HEK293T (cell line): ENCODE measurements at regions not wholly inside any gene's neighbourhood (a gene's known extent, or its start where the extent isn't known, plus 50 kb on each side); places are given as distances from the start of the nearest gene placed in this dataset.

Experiments used
- ARNT ChIP-seq: fragments of 450-650 bp; IDR thresholded peaks from 2 replicates; pipeline ENCODE4 v1.6.1; 2017; ENCODE audit warnings: mild to moderate bottlenecking
- BHLHE40 ChIP-seq: fragments of 450-650 bp; IDR thresholded peaks from 2 replicates; pipeline ENCODE4 v1.6.1; 2016; ENCODE audit warnings: mild to moderate bottlenecking, moderate library complexity, borderline replicate concordance
- CTBP1 ChIP-seq: fragments of 450-650 bp; IDR thresholded peaks from 2 replicates; pipeline ENCODE4 v1.6.1; 2016; ENCODE audit warnings: borderline replicate concordance
- ELF4 ChIP-seq: fragments of 450-650 bp; IDR thresholded peaks from 2 replicates; pipeline ENCODE4 v1.6.1; 2017; ENCODE audit warnings: antibody characterized with exemption
- FOXA1 ChIP-seq: fragments of 450-650 bp; IDR thresholded peaks from 2 replicates; pipeline ENCODE4 v1.6.1; 2016; ENCODE audit warnings: mild to moderate bottlenecking
- FOXK2 ChIP-seq: fragments of 450-650 bp; IDR thresholded peaks from 2 replicates; pipeline ENCODE4 v1.6.1; 2016; ENCODE audit warnings: mild to moderate bottlenecking
- FOXM1 ChIP-seq: fragments of 450-650 bp; IDR thresholded peaks from 2 replicates; pipeline ENCODE4 v1.6.1; 2017; ENCODE audit warnings: mild to moderate bottlenecking, borderline replicate concordance
- NFRKB ChIP-seq: fragments of 450-650 bp; IDR thresholded peaks from 2 replicates; pipeline ENCODE4 v1.6.1; 2016; ENCODE audit warnings: mild to moderate bottlenecking, moderate library complexity
- SP1 ChIP-seq: fragments of 450-650 bp; IDR thresholded peaks from 2 replicates; pipeline ENCODE4 v1.6.1; 2017
- SUZ12 ChIP-seq: fragments of 450-650 bp; IDR thresholded peaks from 2 replicates; pipeline ENCODE4 v1.6.1; 2016; ENCODE audit warnings: mild to moderate bottlenecking
- TARDBP ChIP-seq: fragments of 450-650 bp; IDR thresholded peaks from 2 replicates; pipeline ENCODE4 v1.6.1; 2016
- ZNF384 ChIP-seq: fragments of 450-650 bp; IDR thresholded peaks from 2 replicates; pipeline ENCODE4 v1.6.1; 2016
- TF ChIP-seq, protein P1 (sequence below): fragments of 450-650 bp; IDR thresholded peaks from 2 replicates; pipeline ENCODE4 v1.6.1; 2016

DNA sequence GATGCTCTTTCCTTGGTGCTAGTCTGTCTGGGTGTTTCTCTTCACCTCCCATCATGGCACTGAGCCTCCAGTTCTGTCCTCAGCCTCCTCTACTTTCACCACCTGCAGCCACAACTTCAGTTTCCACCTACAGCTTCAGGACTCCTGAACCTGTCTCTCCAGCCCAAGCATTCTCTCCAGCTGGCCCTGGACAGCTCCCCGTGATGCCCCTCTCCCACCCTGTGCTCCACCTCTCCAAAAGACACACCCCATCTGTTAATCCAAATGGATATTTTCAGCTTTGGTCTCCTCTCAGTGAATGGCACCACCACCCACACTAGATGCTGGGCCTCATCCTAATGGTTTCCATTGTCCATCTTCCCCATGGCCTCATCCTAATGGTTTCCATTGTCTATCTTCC is 79.5 kb upstream of the NEDD9 start:
- TF ChIP-seq, protein P1, sequence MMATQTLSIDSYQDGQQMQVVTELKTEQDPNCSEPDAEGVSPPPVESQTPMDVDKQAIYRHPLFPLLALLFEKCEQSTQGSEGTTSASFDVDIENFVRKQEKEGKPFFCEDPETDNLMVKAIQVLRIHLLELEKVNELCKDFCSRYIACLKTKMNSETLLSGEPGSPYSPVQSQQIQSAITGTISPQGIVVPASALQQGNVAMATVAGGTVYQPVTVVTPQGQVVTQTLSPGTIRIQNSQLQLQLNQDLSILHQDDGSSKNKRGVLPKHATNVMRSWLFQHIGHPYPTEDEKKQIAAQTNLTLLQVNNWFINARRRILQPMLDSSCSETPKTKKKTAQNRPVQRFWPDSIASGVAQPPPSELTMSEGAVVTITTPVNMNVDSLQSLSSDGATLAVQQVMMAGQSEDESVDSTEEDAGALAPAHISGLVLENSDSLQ: no peak
- TF ChIP-seq ZNF384 (no peak), ELF4 (no peak), ARNT (no peak), FOXM1 (no peak), SP1 (no peak), FOXK2 (no peak), TARDBP (no peak), BHLHE40 (no peak), NFRKB (no peak), SUZ12 (no peak), FOXA1 (no peak), CTBP1 (no peak)
